SKM-1 (cell line): ENCODE measurements at regions not wholly inside any gene's neighbourhood (a gene's known extent, or its start where the extent isn't known, plus 50 kb on each side); places are given as distances from the start of the nearest gene placed in this dataset.
"Not testable (repeated sequence)": the region's sequence is repeated elsewhere in the genome, so short reads cannot be mapped to it uniquely, and the experiment has no call there.

ENCODE experiments used
- DNase-seq: peaks from one replicate; lab custom pipeline; 2025; ENCODE audit not compliant: unreplicated experiment; lab: John Stamatoyannopoulos, UW

GRCh38 chr6:169019111-169019510 is 234.5 kb downstream of the THBS2 start:
- DNase-seq = no peak

- no peak for DNase-seq
These were observed 236.9 kb downstream of the THBS2 start for GRCh38 chr6:169016758-169017157.

DNA sequence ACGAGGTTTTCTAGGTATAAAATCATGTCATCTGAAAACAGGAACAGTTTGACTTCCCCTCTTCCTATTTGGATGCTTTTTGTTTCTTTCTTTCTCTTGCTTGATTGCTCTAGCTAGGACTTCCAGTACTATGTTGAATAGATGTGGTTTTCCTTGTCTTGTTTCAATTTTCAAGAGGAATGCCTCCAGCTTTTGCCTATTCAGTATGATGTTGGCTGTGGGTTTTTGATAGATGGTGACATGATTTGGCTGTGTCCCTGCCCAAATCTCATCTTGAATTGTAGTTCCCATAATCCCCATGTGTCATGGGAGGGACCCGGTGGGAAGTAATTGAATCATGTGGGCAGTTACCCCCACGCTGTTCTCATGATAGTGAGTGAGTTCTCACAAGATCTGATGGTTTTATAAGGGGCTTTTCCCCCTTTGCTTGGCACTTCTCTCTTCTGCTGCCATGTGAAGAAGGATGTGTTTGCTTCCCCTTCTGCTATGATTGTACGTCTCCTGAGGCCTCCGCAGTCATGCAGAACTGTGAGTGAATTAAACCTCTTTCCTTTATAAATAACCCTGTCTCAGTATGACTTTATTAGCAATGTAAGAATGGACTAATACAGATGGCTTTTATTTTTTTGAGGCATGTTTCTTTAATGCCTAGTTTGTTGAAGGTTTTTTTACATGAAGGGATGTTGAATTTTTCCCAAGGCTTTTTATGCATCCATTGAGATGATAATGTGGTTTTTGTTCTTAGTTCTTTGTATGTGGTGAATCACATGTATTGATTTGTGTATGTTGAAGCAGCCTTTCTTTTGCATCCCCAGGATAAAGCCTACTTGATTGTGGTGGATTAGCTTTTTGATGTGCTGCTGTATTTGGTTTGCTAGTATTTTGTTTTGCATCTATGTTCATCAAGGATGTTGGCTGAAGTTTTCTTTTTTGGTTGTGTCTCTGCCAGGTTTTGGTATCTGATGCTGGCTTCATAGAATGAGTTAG is 239.1 kb downstream of the THBS2 start:
- no peak for DNase-seq

DNA sequence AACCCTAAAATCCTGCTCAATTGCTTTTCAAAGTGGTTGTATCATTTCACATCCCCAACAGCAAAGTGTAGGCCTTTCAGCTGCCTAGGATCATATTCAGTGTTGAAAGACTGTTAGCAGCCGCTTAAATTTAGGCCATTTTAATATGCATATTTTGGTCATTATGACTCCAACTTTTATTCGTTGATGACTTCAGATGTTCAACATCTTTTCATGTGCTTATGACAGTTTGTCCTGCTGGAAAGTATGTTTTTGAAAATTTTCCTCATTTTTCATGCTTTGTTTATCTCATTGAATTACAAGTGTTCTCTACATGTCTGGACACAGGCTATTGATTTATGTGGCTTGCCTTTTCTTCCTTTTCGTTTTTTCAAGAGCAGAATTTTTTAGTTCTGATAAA is 244.0 kb downstream of the THBS2 start:
- DNase-seq = no peak

GRCh38 chr6:169008641-169009257 is 244.9 kb downstream of the THBS2 start:
- no peak for DNase-seq

DNA sequence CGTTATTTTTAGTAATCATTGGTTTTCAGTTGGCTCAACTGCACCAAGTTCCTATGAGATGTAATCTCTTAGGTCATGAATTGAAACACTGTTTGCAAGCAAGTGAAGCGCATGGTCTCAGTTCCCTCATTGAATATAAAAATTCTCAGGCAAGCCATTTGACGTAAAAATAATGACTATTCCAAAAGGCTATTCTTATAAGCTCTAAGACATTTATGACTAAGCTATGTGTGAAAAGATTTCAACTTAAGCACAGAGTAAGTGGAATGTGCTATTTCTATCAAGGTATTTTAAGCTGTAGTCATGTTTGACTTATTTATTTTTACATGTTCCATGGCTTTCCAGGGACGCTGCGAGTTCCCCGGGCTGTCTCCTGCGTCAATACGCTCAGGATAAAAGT is 248.5 kb downstream of the THBS2 start:
- DNase-seq = no peak

GRCh38 chr6:169000022-169000421 is 253.6 kb downstream of the THBS2 start:
- no peak for DNase-seq

- no peak for DNase-seq
These were observed 254.3 kb downstream of the THBS2 start for GRCh38 chr6:168999392-168999791.

DNA sequence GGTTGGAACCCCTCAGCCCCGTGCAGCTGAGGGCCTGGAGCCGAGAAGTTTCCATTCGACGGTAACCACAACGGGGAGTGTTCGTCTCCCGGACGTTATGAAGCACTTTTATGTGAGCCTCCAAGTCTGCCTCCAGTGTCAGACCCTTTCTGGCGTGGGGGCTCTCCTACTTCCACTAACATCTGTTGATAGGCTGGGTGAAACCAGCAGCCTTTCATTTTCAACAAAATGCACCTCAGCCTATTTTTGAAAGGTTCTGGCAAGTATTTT is 257.4 kb downstream of the THBS2 start:
- DNase-seq = no peak

- no peak for DNase-seq
These were observed 257.9 kb downstream of the THBS2 start for GRCh38 chr6:168995526-168996355.

GRCh38 chr6:168994956-168995355 is 258.7 kb downstream of the THBS2 start:
- DNase-seq = no peak

DNA sequence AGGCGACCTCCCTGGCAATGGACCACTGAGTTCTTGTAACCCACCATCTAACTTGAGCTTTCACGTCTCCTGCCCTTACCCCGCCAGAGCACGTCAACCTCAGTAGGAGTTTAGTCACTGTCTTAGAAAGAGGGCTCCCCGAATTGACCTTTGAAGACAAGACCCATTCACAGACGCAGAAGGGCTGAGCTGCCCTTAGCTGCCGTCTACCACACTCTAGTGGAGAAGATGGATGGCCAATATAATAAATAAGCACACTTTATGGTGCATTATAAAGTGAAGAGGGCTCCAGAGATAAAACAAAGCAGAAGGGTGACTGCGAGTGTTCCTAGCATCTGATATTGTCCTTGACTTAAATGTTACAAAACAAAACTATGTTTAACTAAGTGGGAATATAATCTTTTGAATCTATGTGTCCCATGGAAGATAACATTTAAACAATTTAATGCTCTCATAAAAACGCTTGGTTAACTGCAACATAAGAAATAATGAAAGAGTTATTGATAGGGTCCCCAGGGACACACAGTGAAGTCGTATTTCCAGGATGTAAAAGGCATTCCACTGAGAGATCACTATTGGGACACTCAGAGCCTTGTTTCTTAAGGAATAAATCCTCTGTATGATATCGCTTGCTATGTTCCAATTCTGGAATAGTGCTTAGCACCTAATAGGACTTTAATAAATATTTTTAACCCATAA is 261.1 kb downstream of the THBS2 start:
- no peak for DNase-seq

DNA sequence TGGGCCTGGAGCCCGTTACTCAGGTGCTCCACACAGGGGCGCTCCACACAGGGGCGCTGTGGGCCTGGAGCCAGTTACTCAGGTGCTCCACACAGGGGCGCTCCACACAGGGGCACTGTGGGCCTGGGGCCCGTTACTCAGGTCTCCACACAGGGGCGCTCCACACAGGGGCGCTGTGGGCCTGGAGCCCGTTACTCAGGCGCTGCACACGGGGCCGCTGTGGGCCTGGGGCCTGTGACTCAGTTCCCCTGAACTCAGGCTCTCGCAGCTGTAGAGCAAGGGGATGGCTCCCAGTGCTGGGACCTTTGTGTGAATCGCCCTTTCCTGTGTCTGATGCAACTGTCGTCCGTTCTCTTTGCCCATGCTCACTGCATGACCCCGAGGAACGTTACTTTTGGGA is 262.0 kb downstream of the THBS2 start:
- DNase-seq = not testable (repeated sequence)

- DNase-seq = no peak
These were observed 263.5 kb downstream of the THBS2 start for GRCh38 chr6:168990019-168990751.

- no peak for DNase-seq
These were observed 264.2 kb downstream of the THBS2 start for GRCh38 chr6:168989421-168989820.

- no peak for DNase-seq
These were observed 264.8 kb downstream of the THBS2 start for GRCh38 chr6:168988801-168989200.

- no peak for DNase-seq
These were observed 265.4 kb downstream of the THBS2 start for GRCh38 chr6:168988280-168988679.

DNA sequence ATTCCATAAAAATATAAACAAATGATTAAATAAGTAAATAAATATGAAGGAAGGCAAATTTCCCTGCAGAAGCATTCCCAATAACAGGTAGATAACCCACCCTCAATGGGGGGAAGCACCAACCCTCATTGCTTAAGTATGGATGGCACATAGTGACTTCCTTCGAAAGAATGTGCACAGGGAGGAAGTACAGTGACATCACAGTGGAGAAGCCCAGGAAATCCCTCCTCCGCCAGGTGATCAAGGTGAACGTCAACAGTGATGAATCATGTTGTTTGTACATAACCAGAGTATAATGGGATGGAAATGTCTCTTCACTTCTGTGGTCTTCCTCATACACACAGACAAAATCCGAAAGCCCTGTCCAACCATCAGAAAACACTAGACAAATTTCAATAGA is 267.9 kb downstream of the THBS2 start:
- no peak for DNase-seq

DNA sequence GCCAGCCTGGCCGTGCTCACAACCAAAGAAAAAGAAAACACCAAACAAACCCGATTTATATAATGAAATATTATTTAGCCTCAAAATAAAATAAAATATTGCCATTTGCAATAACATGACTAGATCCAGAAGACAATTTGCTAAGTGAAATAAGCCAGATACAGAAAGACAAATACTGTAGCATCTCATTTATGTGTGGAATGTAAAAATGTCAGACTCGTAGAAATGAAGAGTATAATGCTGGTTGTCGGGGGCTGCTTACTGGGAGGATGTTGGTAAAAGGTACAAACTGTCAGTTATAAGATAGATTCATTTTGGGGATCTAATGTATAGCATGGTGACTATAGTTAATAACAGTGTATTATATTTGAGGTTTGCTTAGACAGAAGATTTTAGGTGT is 269.7 kb downstream of the THBS2 start:
- no peak for DNase-seq

DNA sequence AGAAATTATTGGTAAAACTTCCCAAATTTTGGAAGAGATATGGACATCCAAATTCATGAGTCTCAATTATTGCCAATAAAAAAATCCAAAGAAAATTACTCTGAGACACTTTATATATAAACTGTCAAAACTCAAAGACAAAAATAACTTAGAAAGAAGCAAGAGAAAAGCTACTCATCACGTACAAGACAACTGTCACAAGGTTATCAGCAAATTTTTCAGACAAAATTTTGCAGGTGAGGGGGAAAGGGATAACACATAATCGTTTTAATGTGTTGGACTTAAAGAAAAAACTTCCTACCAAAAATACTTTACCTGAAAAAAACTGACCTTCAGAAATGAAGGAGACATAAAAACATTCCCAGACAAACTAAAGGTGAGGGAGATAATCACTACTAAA is 272.5 kb downstream of the THBS2 start:
- no peak for DNase-seq

DNA sequence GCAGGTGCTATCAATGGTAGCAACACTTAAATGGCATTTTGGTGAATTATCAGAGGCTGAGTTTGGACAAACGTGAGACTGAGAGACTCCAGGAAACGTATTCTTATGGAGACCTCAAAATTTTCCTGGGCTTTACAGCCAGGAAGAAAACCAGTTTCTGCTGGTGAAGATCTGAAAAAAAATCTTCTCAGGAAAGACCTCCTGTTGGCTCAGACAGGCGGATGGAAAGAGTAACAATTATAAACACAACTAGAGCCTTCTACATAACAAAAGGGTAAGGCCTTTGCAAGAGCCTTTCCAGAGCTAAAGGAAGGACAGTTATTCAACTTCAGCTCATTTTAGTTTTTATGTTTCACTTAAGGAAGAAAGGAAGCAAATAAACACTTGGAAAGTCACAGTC is 274.4 kb downstream of the THBS2 start:
- no peak for DNase-seq
